ENCODE measurements at regions not wholly inside any gene's neighbourhood (a gene's known extent, or its start where the extent isn't known, plus 50 kb on each side); places are given as distances from the start of the nearest gene placed in this dataset.

DNA sequence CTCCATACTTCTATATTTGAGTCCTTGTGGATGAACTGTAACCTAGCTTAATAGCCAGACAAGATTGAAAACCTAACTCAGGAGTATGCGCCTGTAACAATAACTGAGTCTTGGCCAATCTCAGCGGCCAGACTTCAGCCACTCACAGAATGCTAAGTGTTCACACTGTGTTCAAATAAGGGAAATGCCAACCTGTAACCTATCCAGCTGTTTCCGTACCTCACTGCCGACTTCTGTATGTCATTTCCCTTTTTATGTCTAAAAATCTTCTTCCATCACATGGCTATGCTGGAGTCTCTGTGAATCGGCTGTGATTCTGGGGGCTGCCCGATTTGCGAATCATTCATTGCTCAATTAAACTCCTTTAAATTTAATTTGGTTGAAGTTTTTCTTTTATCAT lies 169.2 kb downstream of the NFKBIZ start:
- TF ChIP-seq FOS (IDR thresholded peaks at IDR 0.05; ENCODE audit: borderline replicate concordance, insufficient read depth, low read length), result no peak
- TF ChIP-seq GATA2 (IDR thresholded peaks at IDR 0.05; ENCODE audit: insufficient read depth, insufficient read length, low read depth, low read length), result no peak
- TF ChIP-seq, protein P1, sequence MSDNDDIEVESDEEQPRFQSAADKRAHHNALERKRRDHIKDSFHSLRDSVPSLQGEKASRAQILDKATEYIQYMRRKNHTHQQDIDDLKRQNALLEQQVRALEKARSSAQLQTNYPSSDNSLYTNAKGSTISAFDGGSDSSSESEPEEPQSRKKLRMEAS (IDR thresholded peaks at IDR 0.05; ENCODE audit: insufficient read depth, insufficient read length), result no peak
- TF ChIP-seq, protein P2, sequence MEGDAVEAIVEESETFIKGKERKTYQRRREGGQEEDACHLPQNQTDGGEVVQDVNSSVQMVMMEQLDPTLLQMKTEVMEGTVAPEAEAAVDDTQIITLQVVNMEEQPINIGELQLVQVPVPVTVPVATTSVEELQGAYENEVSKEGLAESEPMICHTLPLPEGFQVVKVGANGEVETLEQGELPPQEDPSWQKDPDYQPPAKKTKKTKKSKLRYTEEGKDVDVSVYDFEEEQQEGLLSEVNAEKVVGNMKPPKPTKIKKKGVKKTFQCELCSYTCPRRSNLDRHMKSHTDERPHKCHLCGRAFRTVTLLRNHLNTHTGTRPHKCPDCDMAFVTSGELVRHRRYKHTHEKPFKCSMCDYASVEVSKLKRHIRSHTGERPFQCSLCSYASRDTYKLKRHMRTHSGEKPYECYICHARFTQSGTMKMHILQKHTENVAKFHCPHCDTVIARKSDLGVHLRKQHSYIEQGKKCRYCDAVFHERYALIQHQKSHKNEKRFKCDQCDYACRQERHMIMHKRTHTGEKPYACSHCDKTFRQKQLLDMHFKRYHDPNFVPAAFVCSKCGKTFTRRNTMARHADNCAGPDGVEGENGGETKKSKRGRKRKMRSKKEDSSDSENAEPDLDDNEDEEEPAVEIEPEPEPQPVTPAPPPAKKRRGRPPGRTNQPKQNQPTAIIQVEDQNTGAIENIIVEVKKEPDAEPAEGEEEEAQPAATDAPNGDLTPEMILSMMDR (IDR thresholded peaks at IDR 0.05; ENCODE audit: extremely low read depth in 1 of 2, insufficient read depth in 1 of 2, low read depth in 1 of 2, low read length in 2 of 2), result no peak
- TF ChIP-seq JUN (IDR thresholded peaks at IDR 0.05; ENCODE audit: borderline replicate concordance, insufficient read depth, insufficient read length, low read depth), result no peak
- TF ChIP-seq POLR2A (IDR thresholded peaks at IDR 0.05; ENCODE audit: low read depth, low read length), result no peak
- no peak for TF ChIP-seq POLR2AphosphoS5 (IDR thresholded peaks at IDR 0.05; ENCODE audit: insufficient read depth, low read depth, low read length)
- no peak for TF ChIP-seq EZH2 (IDR thresholded peaks at IDR 0.05; ENCODE audit: borderline replicate concordance, low read depth, low read length, severe bottlenecking)
- no peak for TF ChIP-seq MYC (IDR thresholded peaks at IDR 0.05; ENCODE audit: low read depth, low read length)
- dilution Hi-C loops (cut with MboI; ENCODE audit: extremely low pct_ligation_motif_present, low sequenced_read_pairs), result no loop called here
- no TSS peak for BruUV-seq (replicated peaks)

More for the DNA sequence above, 169.2 kb downstream of the NFKBIZ start:
- H3K36me3 ChIP-seq (ENCODE audit: control insufficient read depth in 2 of 2, extremely low read depth in 1 of 2, insufficient read depth in 2 of 2, low read length in 2 of 2), result no peaks in the 10 kb centered on the region
- H3K4me1 ChIP-seq (ENCODE audit: control insufficient read depth, extremely low read depth, insufficient read depth, low read length), result no peaks in the 10 kb centered on the region
- ChIA-PET CTCF (interaction anchor here (1.0 to 1.4 kb wide), 4 partner anchors 10 to 216 kb away, joined by 3 to 5 read pairs (median 4); no protein-coding TSS in a partner anchor), POLR2A (no interaction called here)
- H3K9ac ChIP-seq (replicated peaks; ENCODE audit: extremely low read depth, insufficient read depth, low read length), result no peak overlapping the region
- H3K4me3 ChIP-seq (replicated peaks in 1 of 3; ENCODE audit: insufficient read depth in 1 of 3, low read depth in 1 of 3, low read length in 3 of 3), result no peak overlapping the region
- no peaks in the 10 kb centered on the region for H3K27me3 ChIP-seq (ENCODE audit: control insufficient read depth in 2 of 2, insufficient read depth in 2 of 2, low read length in 2 of 2)
- no peak overlapping the region for H3K27ac ChIP-seq (ENCODE audit: insufficient read depth, low read depth, low read length)
- no peak overlapping the region for H3K4me2 ChIP-seq (ENCODE audit: insufficient read depth, low read length)
- no peak for DNase-seq (ENCODE audit: low read depth, low spot score)
- no peaks in the 10 kb centered on the region for H3K9me1 ChIP-seq (replicated peaks; ENCODE audit: control insufficient read depth, extremely low read depth, insufficient read depth, low read length)
- H4K20me1 ChIP-seq (replicated peaks; ENCODE audit: control insufficient read depth, extremely low read depth, insufficient read depth, low read length), result no peaks in the 10 kb centered on the region
- H2AFZ ChIP-seq (ENCODE audit: low read depth, low read length), result no peak overlapping the region
- intact Hi-C loops (cut with micrococcal nuclease), result no loop called here
- H3K79me2 ChIP-seq (ENCODE audit: control insufficient read depth, insufficient read depth, low read length), result no peaks in the 10 kb centered on the region
- no peak for FAIRE-seq
- no peaks in the 10 kb centered on the region for H3K9me3 ChIP-seq (replicated peaks; ENCODE audit: control insufficient read depth, insufficient read depth, low read length)
